SU-DHL-6 (cell line): ENCODE measurements at regions not wholly inside any gene's neighbourhood (a gene's known extent, or its start where the extent isn't known, plus 50 kb on each side); places are given as distances from the start of the nearest gene placed in this dataset.

Source experiments
- CTCF ChIP-seq: fragments of 200-600 bp; sonication (generic); IDR thresholded peaks from one replicate; pipeline ENCODE4 v1.5.1; 2017; ENCODE audit warnings: antibody characterized with exemption, mild to moderate bottlenecking, low read length, moderate library complexity; ENCODE audit not compliant: insufficient read depth, poor library complexity, severe bottlenecking
- EZH2phosphoT487 ChIP-seq: fragments of 200-600 bp; sonication (generic), shearing (Covaris generic); conservative IDR thresholded peaks from 2 replicates; pipeline ENCODE4 v1.6.1; 2018; ENCODE audit warnings: mild to moderate bottlenecking, antibody characterized with exemption, low read length, moderate library complexity, mixed read lengths

GRCh38 chr4:127194281-127194680 lies 438.5 kb upstream of the INTU start:
- no peak for TF ChIP-seq CTCF
- TF ChIP-seq EZH2phosphoT487: no peak
